Liver (tissue), 3 donors: ENCODE measurements at regions not wholly inside any gene's neighbourhood (a gene's known extent, or its start where the extent isn't known, plus 50 kb on each side); places are given as distances from the start of the nearest gene placed in this dataset.

ENCODE experiments used
- CTCF ChIP-seq: fragments of 150-350 bp; IDR thresholded peaks from 2 replicates; pipeline ENCODE4 v1.5.1; 2017; ENCODE audit warnings: improper control_type of control experiment, low read depth, low read length; ENCODE audit not compliant: missing input control
- FOXA1 ChIP-seq: IDR thresholded peaks from 2 replicates; pipeline ENCODE4 v1.6.1; 2016; ENCODE audit warnings: antibody characterized with exemption
- RAD21 ChIP-seq, 2 donors: IDR thresholded peaks; 2 replicates each; pipeline ENCODE4 v1.6.1; 2016; ENCODE audit warnings: antibody characterized with exemption in 2 of 2, mild to moderate bottlenecking in 2 of 2
- TAF1 ChIP-seq: conservative IDR thresholded peaks from 2 replicates; pipeline ENCODE4 v1.6.1; 2016; ENCODE audit warnings: antibody characterized with exemption, mild to moderate bottlenecking
- YY1 ChIP-seq: IDR thresholded peaks from 2 replicates; pipeline ENCODE4 v1.6.1; 2016; ENCODE audit warnings: antibody characterized with exemption, mild to moderate bottlenecking
- donor health status: healthy.
- donor health status: healthy.

- TF ChIP-seq YY1 (no peak), TAF1 (no peak), CTCF (no peak), RAD21 (IDR thresholded peaks at IDR 0.05) (no peak), FOXA1 (no peak)
These were observed 442.0 kb downstream of the MDFIC start for GRCh38 chr7:115363916-115364315.
